ENCODE measurements at regions not wholly inside any gene's neighbourhood (a gene's known extent, or its start where the extent isn't known, plus 50 kb on each side); places are given as distances from the start of the nearest gene placed in this dataset.

- DNase-seq (ENCODE audit: low read depth, low spot score): no peak
- H2AFZ ChIP-seq (ENCODE audit: low read depth, low read length): no peak overlapping the region
- no peak for FAIRE-seq
- H3K9ac ChIP-seq (replicated peaks; ENCODE audit: extremely low read depth, insufficient read depth, low read length): no peak overlapping the region
- H3K9me1 ChIP-seq (replicated peaks; ENCODE audit: control insufficient read depth, extremely low read depth, insufficient read depth, low read length): no peaks in the 10 kb centered on the region
- intact Hi-C loops (cut with micrococcal nuclease) (no loop called here), dilution Hi-C loops (cut with MboI; ENCODE audit: extremely low pct_ligation_motif_present, low sequenced_read_pairs) (no loop called here)
- no peak for TF ChIP-seq FOS (IDR thresholded peaks at IDR 0.05; ENCODE audit: borderline replicate concordance, insufficient read depth, low read length)
- TF ChIP-seq JUN (IDR thresholded peaks at IDR 0.05; ENCODE audit: borderline replicate concordance, insufficient read depth, insufficient read length, low read depth): no peak
- no peak for TF ChIP-seq POLR2A (IDR thresholded peaks at IDR 0.05; ENCODE audit: low read depth, low read length)
- no peak for TF ChIP-seq POLR2AphosphoS5 (IDR thresholded peaks at IDR 0.05; ENCODE audit: insufficient read depth, low read depth, low read length)
- TF ChIP-seq GATA2 (IDR thresholded peaks at IDR 0.05; ENCODE audit: insufficient read depth, insufficient read length, low read depth, low read length): no peak
- TF ChIP-seq MYC (IDR thresholded peaks at IDR 0.05; ENCODE audit: low read depth, low read length): no peak
- TF ChIP-seq MAX (IDR thresholded peaks at IDR 0.05; ENCODE audit: insufficient read depth, insufficient read length): no peak
- TF ChIP-seq EZH2 (IDR thresholded peaks at IDR 0.05; ENCODE audit: borderline replicate concordance, low read depth, low read length, severe bottlenecking): no peak
- TF ChIP-seq CTCF (IDR thresholded peaks at IDR 0.05; ENCODE audit: extremely low read depth in 1 of 2, insufficient read depth in 1 of 2, low read depth in 1 of 2, low read length in 2 of 2): no peak
- no peak overlapping the region for H3K4me2 ChIP-seq (ENCODE audit: insufficient read depth, low read length)
- H3K4me1 ChIP-seq (ENCODE audit: control insufficient read depth, extremely low read depth, insufficient read depth, low read length): no peaks in the 10 kb centered on the region
- H3K27ac ChIP-seq (ENCODE audit: insufficient read depth, low read depth, low read length): no peak overlapping the region
- H3K79me2 ChIP-seq (ENCODE audit: control insufficient read depth, insufficient read depth, low read length): no peaks in the 10 kb centered on the region
- POLR2A ChIA-PET: no interaction called here
- no peaks in the 10 kb centered on the region for H3K36me3 ChIP-seq (ENCODE audit: control insufficient read depth in 2 of 2, extremely low read depth in 1 of 2, insufficient read depth in 2 of 2, low read length in 2 of 2)
- no peak overlapping the region for H3K4me3 ChIP-seq (replicated peaks in 1 of 3; ENCODE audit: insufficient read depth in 1 of 3, low read depth in 1 of 3, low read length in 3 of 3)
- H4K20me1 ChIP-seq (replicated peaks; ENCODE audit: control insufficient read depth, extremely low read depth, insufficient read depth, low read length): no peaks in the 10 kb centered on the region
- no peaks in the 10 kb centered on the region for H3K27me3 ChIP-seq (ENCODE audit: control insufficient read depth in 2 of 2, insufficient read depth in 2 of 2, low read length in 2 of 2)
- H3K9me3 ChIP-seq (replicated peaks; ENCODE audit: control insufficient read depth, insufficient read depth, low read length): peaks cover 7% of the 10 kb centered on the region
- no TSS peak for BruUV-seq (replicated peaks)
- CTCF ChIA-PET: no interaction called here
These were observed 607.9 kb downstream of the KCNJ18 start for GRCh38 chr17:22300177-22300576.
